ENCODE measurements at regions not wholly inside any gene's neighbourhood (a gene's known extent, or its start where the extent isn't known, plus 50 kb on each side); places are given as distances from the start of the nearest gene placed in this dataset.

DNA sequence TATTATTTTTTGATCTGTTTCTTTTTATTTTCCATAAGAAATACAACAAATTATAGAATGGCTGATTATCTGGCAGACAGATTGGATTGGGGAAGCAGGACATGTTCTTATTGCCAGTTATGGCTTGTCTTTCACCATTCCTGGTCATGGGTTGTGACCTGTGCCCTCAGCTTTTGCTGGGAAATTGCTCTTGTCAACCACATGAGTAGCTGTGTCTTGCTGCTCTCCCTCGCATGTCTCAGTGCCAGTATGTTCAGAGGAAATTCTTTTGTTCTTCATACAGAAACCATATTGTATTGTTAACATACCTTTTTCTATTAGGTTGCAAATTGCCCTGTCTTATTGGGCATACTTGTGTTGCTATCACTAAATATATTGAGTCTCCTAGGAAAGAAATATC lies 344.1 kb downstream of the OSTF1 start:
- no peak overlapping the region for H3K9ac ChIP-seq (ENCODE audit: low read length)
- H3K4me1 ChIP-seq (ENCODE audit: low read length) = peaks cover 6% of the 10 kb centered on the region; the same call in 1 of the 2 replicates
- no peaks in the 10 kb centered on the region for H3K9me3 ChIP-seq (ENCODE audit: insufficient read depth, low read length)
- no peak overlapping the region for H3K4me2 ChIP-seq (ENCODE audit: low read length)
- H3K36me3 ChIP-seq (replicated peaks; ENCODE audit: low read depth, low read length) = no peaks in the 10 kb centered on the region
- H3K27me3 ChIP-seq (ENCODE audit: low read depth, low read length) = peaks cover 4% of the 10 kb centered on the region; the same call in 1 of the 2 replicates
- H3K79me2 ChIP-seq (ENCODE audit: low read length) = no peaks in the 10 kb centered on the region
- TF ChIP-seq EZH2phosphoT487 (IDR thresholded peaks at IDR 0.05; ENCODE audit: low read depth) = no peak
- TF ChIP-seq, protein P1, sequence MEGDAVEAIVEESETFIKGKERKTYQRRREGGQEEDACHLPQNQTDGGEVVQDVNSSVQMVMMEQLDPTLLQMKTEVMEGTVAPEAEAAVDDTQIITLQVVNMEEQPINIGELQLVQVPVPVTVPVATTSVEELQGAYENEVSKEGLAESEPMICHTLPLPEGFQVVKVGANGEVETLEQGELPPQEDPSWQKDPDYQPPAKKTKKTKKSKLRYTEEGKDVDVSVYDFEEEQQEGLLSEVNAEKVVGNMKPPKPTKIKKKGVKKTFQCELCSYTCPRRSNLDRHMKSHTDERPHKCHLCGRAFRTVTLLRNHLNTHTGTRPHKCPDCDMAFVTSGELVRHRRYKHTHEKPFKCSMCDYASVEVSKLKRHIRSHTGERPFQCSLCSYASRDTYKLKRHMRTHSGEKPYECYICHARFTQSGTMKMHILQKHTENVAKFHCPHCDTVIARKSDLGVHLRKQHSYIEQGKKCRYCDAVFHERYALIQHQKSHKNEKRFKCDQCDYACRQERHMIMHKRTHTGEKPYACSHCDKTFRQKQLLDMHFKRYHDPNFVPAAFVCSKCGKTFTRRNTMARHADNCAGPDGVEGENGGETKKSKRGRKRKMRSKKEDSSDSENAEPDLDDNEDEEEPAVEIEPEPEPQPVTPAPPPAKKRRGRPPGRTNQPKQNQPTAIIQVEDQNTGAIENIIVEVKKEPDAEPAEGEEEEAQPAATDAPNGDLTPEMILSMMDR (IDR thresholded peaks at IDR 0.05; ENCODE audit: low read depth, low read length) = no peak
- no peak overlapping the region for H3K27ac ChIP-seq (ENCODE audit: low read length)
- H3K4me3 ChIP-seq (ENCODE audit: low read length) = no peak overlapping the region
- no peak overlapping the region for H2AFZ ChIP-seq (ENCODE audit: low read depth, low read length)
- H4K20me1 ChIP-seq (ENCODE audit: insufficient read depth, low read length) = no peaks in the 10 kb centered on the region

GRCh38 chr9:75432888-75433287 lies 344.6 kb downstream of the OSTF1 start:
- H3K4me3 ChIP-seq (ENCODE audit: low read length) = no peak overlapping the region
- H2AFZ ChIP-seq (ENCODE audit: low read depth, low read length) = no peak overlapping the region
- no peak for TF ChIP-seq EZH2phosphoT487 (IDR thresholded peaks at IDR 0.05; ENCODE audit: low read depth)
- TF ChIP-seq, protein P1 (IDR thresholded peaks at IDR 0.05; ENCODE audit: low read depth, low read length) = no peak

GRCh38 chr9:75438716-75439115 lies 350.4 kb downstream of the OSTF1 start:
- H3K36me3 ChIP-seq (replicated peaks; ENCODE audit: low read depth, low read length) = no peaks in the 10 kb centered on the region
- H3K79me2 ChIP-seq (ENCODE audit: low read length) = no peaks in the 10 kb centered on the region
- H3K27ac ChIP-seq (ENCODE audit: low read length) = no peak overlapping the region
- H4K20me1 ChIP-seq (ENCODE audit: insufficient read depth, low read length) = no peaks in the 10 kb centered on the region
- no peaks in the 10 kb centered on the region; the same call in 1 of the 2 replicates for H3K27me3 ChIP-seq (ENCODE audit: low read depth, low read length)
- peaks cover 12% of the 10 kb centered on the region for H3K4me1 ChIP-seq (ENCODE audit: low read length)
- no peak overlapping the region for H3K9ac ChIP-seq (ENCODE audit: low read length)
- no peak overlapping the region for H2AFZ ChIP-seq (ENCODE audit: low read depth, low read length)
- no peak overlapping the region for H3K4me3 ChIP-seq (ENCODE audit: low read length)
- H3K4me2 ChIP-seq (ENCODE audit: low read length) = peak overlapping the region; percentile 34; the same call in 1 of the 2 replicates
- no peaks in the 10 kb centered on the region for H3K9me3 ChIP-seq (ENCODE audit: insufficient read depth, low read length)
- no peak for TF ChIP-seq EZH2phosphoT487 (IDR thresholded peaks at IDR 0.05; ENCODE audit: low read depth)
- TF ChIP-seq, protein P1 (IDR thresholded peaks at IDR 0.05; ENCODE audit: low read depth, low read length) = no peak

More at GRCh38 chr9:75432888-75433287, 344.6 kb downstream of the OSTF1 start:
- Histone ChIP-seq H3K4me2 (ENCODE audit: low read length) (no peak overlapping the region), H3K9ac (ENCODE audit: low read length) (no peak overlapping the region), H3K79me2 (ENCODE audit: low read length) (no peaks in the 10 kb centered on the region), H3K27ac (ENCODE audit: low read length) (no peak overlapping the region), H3K36me3 (replicated peaks; ENCODE audit: low read depth, low read length) (no peaks in the 10 kb centered on the region), H3K27me3 (ENCODE audit: low read depth, low read length) (no peaks in the 10 kb centered on the region; the same call in 1 of the 2 replicates), H3K9me3 (ENCODE audit: insufficient read depth, low read length) (no peaks in the 10 kb centered on the region), H4K20me1 (ENCODE audit: insufficient read depth, low read length) (no peaks in the 10 kb centered on the region), H3K4me1 (ENCODE audit: low read length) (peaks cover 6% of the 10 kb centered on the region; the same call in 1 of the 2 replicates)

DNA sequence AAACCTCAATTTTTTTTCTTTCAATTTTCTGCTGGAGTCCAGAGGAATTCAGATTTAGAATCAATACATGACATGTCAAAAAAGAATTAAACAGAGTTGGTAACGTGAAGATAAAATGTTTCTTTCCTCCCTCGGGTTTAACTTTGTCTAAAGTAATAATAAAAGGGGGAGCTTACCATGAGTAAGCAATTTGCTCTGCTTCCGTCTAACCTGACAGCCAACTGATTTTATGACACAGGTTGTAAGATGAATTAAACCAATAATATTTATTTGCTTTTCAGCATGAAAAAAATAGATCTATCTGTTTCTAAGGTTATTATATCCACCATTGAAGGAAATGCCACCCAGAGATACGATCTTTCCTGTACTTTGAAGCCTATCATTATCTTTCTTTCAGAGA lies 352.6 kb downstream of the OSTF1 start:
- no peak overlapping the region for H3K4me3 ChIP-seq (ENCODE audit: low read length)
- no peaks in the 10 kb centered on the region for H3K9me3 ChIP-seq (ENCODE audit: insufficient read depth, low read length)
- peaks cover 12% of the 10 kb centered on the region for H3K4me1 ChIP-seq (ENCODE audit: low read length)
- no peaks in the 10 kb centered on the region for H3K79me2 ChIP-seq (ENCODE audit: low read length)
- H2AFZ ChIP-seq (ENCODE audit: low read depth, low read length) = no peak overlapping the region
- H3K4me2 ChIP-seq (ENCODE audit: low read length) = no peak overlapping the region
- no peak overlapping the region for H3K27ac ChIP-seq (ENCODE audit: low read length)
- no peaks in the 10 kb centered on the region for H4K20me1 ChIP-seq (ENCODE audit: insufficient read depth, low read length)
- H3K27me3 ChIP-seq (ENCODE audit: low read depth, low read length) = 0 out of 2 replicates have a peak, but pooled peaks cover 3% of the 10 kb centered on the region
- H3K36me3 ChIP-seq (replicated peaks; ENCODE audit: low read depth, low read length) = no peaks in the 10 kb centered on the region
- no peak for TF ChIP-seq EZH2phosphoT487 (IDR thresholded peaks at IDR 0.05; ENCODE audit: low read depth)
- TF ChIP-seq, protein P1 (IDR thresholded peaks at IDR 0.05; ENCODE audit: low read depth, low read length) = no peak
- H3K9ac ChIP-seq (ENCODE audit: low read length) = no peak overlapping the region

All from OCI-LY3 (cell line).